Ascending aorta (tissue), 2 donors: ENCODE measurements at regions not wholly inside any gene's neighbourhood (a gene's known extent, or its start where the extent isn't known, plus 50 kb on each side); places are given as distances from the start of the nearest gene placed in this dataset.

Source experiments
- DNase-seq, 2 donors: peaks; one replicate each; pipeline ENCODE4 v3.0.0-alpha.2; 2019; ENCODE audit warnings: low spot score in 2 of 2
- H3K27ac ChIP-seq, 2 donors: fragments of 200-600 bp; sonication (generic); one replicate each; pipeline ENCODE4 v1.5.1; 2016 to 2017; ENCODE audit warnings: mild to moderate bottlenecking in 1 of 2
- H3K27me3 ChIP-seq: fragments of 200-600 bp; sonication (generic); one replicate; pipeline ENCODE4 v1.5.1; 2017
- H3K36me3 ChIP-seq, 2 donors: fragments of 200-600 bp; sonication (generic); one replicate each; pipeline ENCODE4 v1.5.1; 2016
- H3K4me1 ChIP-seq, 2 donors: fragments of 200-600 bp; sonication (generic); one replicate each; pipeline ENCODE4 v1.5.1; 2016 to 2017; ENCODE audit warnings: mild to moderate bottlenecking in 1 of 2
- H3K4me3 ChIP-seq, 2 donors: fragments of 200-600 bp; sonication (generic); one replicate each; pipeline ENCODE4 v1.5.1; 2016 to 2017; ENCODE audit warnings: mild to moderate bottlenecking in 1 of 2
- H3K9me3 ChIP-seq, 2 donors: fragments of 200-600 bp; sonication (generic); one replicate each; pipeline ENCODE4 v1.5.1; 2016
- CTCF ChIP-seq, 3 experiments: fragments of 200-600 bp in 2 of 3; fragments of 450-650 bp in 1 of 3; sonication (generic) in 2 of 3; IDR thresholded peaks; one replicate each; pipeline ENCODE4 v1.5.1; 2016 to 2019; ENCODE audit warnings: antibody characterized with exemption in 3 of 3, mild to moderate bottlenecking in 1 of 3, moderate library complexity in 1 of 3
- intact Hi-C: fragments of 100-400 bp; cut with DNase I; formaldehyde crosslinking; loops from one replicate; pipeline ENCODE4 v1.15.1; 2023

GRCh38 chr4:179981161-179981560 is 2262.0 kb upstream of the TENM3 start:
- DNase-seq: no peak
- TF ChIP-seq CTCF (IDR thresholded peaks at IDR 0.05): no peak
- Histone ChIP-seq H3K27ac (no peak overlapping the region), H3K4me3 (no peak overlapping the region), H3K9me3 (no peaks in the 10 kb centered on the region), H3K36me3 (no peaks in the 10 kb centered on the region), H3K4me1 (no peaks in the 10 kb centered on the region), H3K27me3 (no peaks in the 10 kb centered on the region)
- intact Hi-C loops: no loop called here

- no peak for TF ChIP-seq CTCF (IDR thresholded peaks at IDR 0.05)
- intact Hi-C loops: no loop called here
- Histone ChIP-seq H3K36me3 (no peaks in the 10 kb centered on the region), H3K4me1 (no peaks in the 10 kb centered on the region), H3K4me3 (no peak overlapping the region), H3K27me3 (no peaks in the 10 kb centered on the region), H3K9me3 (no peaks in the 10 kb centered on the region), H3K27ac (no peak overlapping the region)
- DNase-seq: no peak
Observed at GRCh38 chr4:179989975-179990374, 2253.2 kb upstream of the TENM3 start.

GRCh38 chr4:180009316-180009715 is 2233.9 kb upstream of the TENM3 start:
- H3K4me3 ChIP-seq: no peak overlapping the region
- no peaks in the 10 kb centered on the region for H3K27me3 ChIP-seq
- H3K9me3 ChIP-seq: no peaks in the 10 kb centered on the region
- intact Hi-C loops: no loop called here
- no peak for TF ChIP-seq CTCF (IDR thresholded peaks at IDR 0.05)
- no peak for DNase-seq
- H3K27ac ChIP-seq: no peak overlapping the region
- H3K36me3 ChIP-seq: no peaks in the 10 kb centered on the region
- no peaks in the 10 kb centered on the region for H3K4me1 ChIP-seq

- TF ChIP-seq CTCF (IDR thresholded peaks at IDR 0.05): no peak
Observed at GRCh38 chr4:180028682-180029081, 2214.5 kb upstream of the TENM3 start.

GRCh38 chr4:180031330-180031729 is 2211.9 kb upstream of the TENM3 start:
- intact Hi-C loops: no loop called here
- H3K27ac ChIP-seq: no peak overlapping the region
- H3K27me3 ChIP-seq: no peaks in the 10 kb centered on the region
- no peak for TF ChIP-seq CTCF (IDR thresholded peaks at IDR 0.05)
- no peaks in the 10 kb centered on the region for H3K9me3 ChIP-seq
- H3K36me3 ChIP-seq: no peaks in the 10 kb centered on the region
- no peaks in the 10 kb centered on the region for H3K4me1 ChIP-seq
- no peak for DNase-seq
- H3K4me3 ChIP-seq: no peak overlapping the region

More at GRCh38 chr4:180028682-180029081, 2214.5 kb upstream of the TENM3 start:
- Histone ChIP-seq H3K9me3 (no peaks in the 10 kb centered on the region), H3K27ac (no peak overlapping the region), H3K27me3 (no peaks in the 10 kb centered on the region), H3K4me3 (no peak overlapping the region), H3K36me3 (no peaks in the 10 kb centered on the region), H3K4me1 (no peaks in the 10 kb centered on the region)
- intact Hi-C loops: no loop called here
- DNase-seq: no peak

GRCh38 chr4:180041576-180041975 is 2201.6 kb upstream of the TENM3 start:
- no peaks in the 10 kb centered on the region for H3K36me3 ChIP-seq
- H3K4me1 ChIP-seq: no peaks in the 10 kb centered on the region
- no peak for TF ChIP-seq CTCF (IDR thresholded peaks at IDR 0.05)
- no peaks in the 10 kb centered on the region for H3K9me3 ChIP-seq
- no peaks in the 10 kb centered on the region for H3K27me3 ChIP-seq
- no peak overlapping the region for H3K27ac ChIP-seq
- intact Hi-C loops: no loop called here
- DNase-seq: no peak
- no peak overlapping the region for H3K4me3 ChIP-seq
